ENCODE measurements at regions not wholly inside any gene's neighbourhood (a gene's known extent, or its start where the extent isn't known, plus 50 kb on each side); places are given as distances from the start of the nearest gene placed in this dataset.

- H3K27me3 ChIP-seq (ENCODE audit: control insufficient read depth, insufficient read depth, low read length), result no peaks in the 10 kb centered on the region
- no peaks in the 10 kb centered on the region for H3K9me3 ChIP-seq (ENCODE audit: control insufficient read depth, insufficient read depth, low read depth, low read length)
- H3K36me3 ChIP-seq (ENCODE audit: control insufficient read depth, insufficient read depth, low read length), result no peaks in the 10 kb centered on the region
- no peak overlapping the region for H3K4me3 ChIP-seq (ENCODE audit: low read depth in 2 of 2, low read length in 2 of 2)
- CTCF ChIA-PET, result no interaction called here
- intact Hi-C loops (cut with micrococcal nuclease; ENCODE audit: unreplicated experiment), result no loop called here
- no peak overlapping the region for H3K27ac ChIP-seq (ENCODE audit: low read length)
- POLR2A ChIA-PET, result no interaction called here
- in situ Hi-C loops (cut with HindIII; ENCODE audit: low pct_unique_long_range_greater_than_20kb, low sequenced_read_pairs), result no loop called here
- H3K4me1 ChIP-seq (ENCODE audit: control insufficient read depth, insufficient read depth, low read length), result no peaks in the 10 kb centered on the region
- no peak for ATAC-seq
- BruUV-seq (replicated peaks), result no TSS peak
- no peak for TF ChIP-seq TCF7L2 (IDR thresholded peaks at IDR 0.05; ENCODE audit: low read depth, low read length)
- TF ChIP-seq REST (IDR thresholded peaks at IDR 0.05; ENCODE audit: insufficient read depth in 1 of 2, low read depth in 2 of 2, low read length in 1 of 2), result no peak
- no peak for TF ChIP-seq SIN3A (IDR thresholded peaks at IDR 0.05; ENCODE audit: borderline replicate concordance, insufficient read depth, low read depth, low read length)
- TF ChIP-seq POLR2AphosphoS5 (IDR thresholded peaks at IDR 0.05; ENCODE audit: low read depth, low read length), result no peak
- TF ChIP-seq CTCF (IDR thresholded peaks at IDR 0.05), result no peak
- DNase-seq (ENCODE audit: low read depth, low spot score), result no peak
Measured at GRCh38 chrX:8034058-8034457, 106.8 kb upstream of the PNPLA4 start.

GRCh38 chrX:8033175-8033574 lies 106.0 kb upstream of the PNPLA4 start:
- in situ Hi-C loops (cut with HindIII; ENCODE audit: low pct_unique_long_range_greater_than_20kb, low sequenced_read_pairs), result no loop called here
- H3K27me3 ChIP-seq (ENCODE audit: control insufficient read depth, insufficient read depth, low read length), result no peaks in the 10 kb centered on the region
- intact Hi-C loops (cut with micrococcal nuclease; ENCODE audit: unreplicated experiment), result no loop called here
- no peak for TF ChIP-seq POLR2AphosphoS5 (IDR thresholded peaks at IDR 0.05; ENCODE audit: low read depth, low read length)
- no peaks in the 10 kb centered on the region for H3K4me1 ChIP-seq (ENCODE audit: control insufficient read depth, insufficient read depth, low read length)
- no peaks in the 10 kb centered on the region for H3K9me3 ChIP-seq (ENCODE audit: control insufficient read depth, insufficient read depth, low read depth, low read length)
- no peaks in the 10 kb centered on the region for H3K36me3 ChIP-seq (ENCODE audit: control insufficient read depth, insufficient read depth, low read length)
- DNase-seq (ENCODE audit: low read depth, low spot score) (no peak), ATAC-seq (no peak)
- ChIA-PET POLR2A (no interaction called here), CTCF (no interaction called here)
- no peak overlapping the region for H3K4me3 ChIP-seq (ENCODE audit: low read depth in 2 of 2, low read length in 2 of 2)
- BruUV-seq (replicated peaks), result no TSS peak
- no peak overlapping the region for H3K27ac ChIP-seq (ENCODE audit: low read length)

DNA sequence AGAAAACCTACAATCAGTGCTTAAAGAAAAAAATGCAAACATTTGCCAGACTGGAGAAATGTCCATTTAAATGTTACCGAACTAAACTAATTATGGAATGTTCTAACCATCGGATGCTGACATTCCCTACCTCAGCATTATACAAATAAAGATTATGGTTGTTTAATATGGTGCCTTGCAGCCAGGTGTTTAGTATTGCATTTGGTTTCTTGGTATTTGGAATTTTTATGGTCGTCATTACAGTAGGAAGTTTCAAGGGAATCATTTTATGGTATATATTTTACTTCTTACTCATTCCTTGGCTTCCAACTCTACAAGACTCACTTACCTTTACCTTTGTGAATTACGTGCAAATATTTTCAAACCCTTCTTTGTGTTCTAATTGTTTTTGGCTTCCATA lies 103.1 kb upstream of the PNPLA4 start:
- intact Hi-C loops (cut with micrococcal nuclease; ENCODE audit: unreplicated experiment), result no loop called here
- DNase-seq (ENCODE audit: low read depth, low spot score) (no peak), ATAC-seq (no peak)
- Histone ChIP-seq H3K27me3 (ENCODE audit: control insufficient read depth, insufficient read depth, low read length) (no peaks in the 10 kb centered on the region), H3K27ac (ENCODE audit: low read length) (no peak overlapping the region), H3K9me3 (ENCODE audit: control insufficient read depth, insufficient read depth, low read depth, low read length) (no peaks in the 10 kb centered on the region), H3K4me3 (ENCODE audit: low read depth in 2 of 2, low read length in 2 of 2) (no peak overlapping the region), H3K4me1 (ENCODE audit: control insufficient read depth, insufficient read depth, low read length) (no peaks in the 10 kb centered on the region), H3K36me3 (ENCODE audit: control insufficient read depth, insufficient read depth, low read length) (no peaks in the 10 kb centered on the region)
- in situ Hi-C loops (cut with HindIII; ENCODE audit: low pct_unique_long_range_greater_than_20kb, low sequenced_read_pairs), result no loop called here
- CTCF ChIA-PET, result no interaction called here
- POLR2A ChIA-PET, result no interaction called here
- TF ChIP-seq TCF7L2 (IDR thresholded peaks at IDR 0.05; ENCODE audit: low read depth, low read length), result no peak
- no peak for TF ChIP-seq CTCF (IDR thresholded peaks at IDR 0.05)
- TF ChIP-seq REST (IDR thresholded peaks at IDR 0.05; ENCODE audit: insufficient read depth in 1 of 2, low read depth in 2 of 2, low read length in 1 of 2), result no peak
- no peak for TF ChIP-seq SIN3A (IDR thresholded peaks at IDR 0.05; ENCODE audit: borderline replicate concordance, insufficient read depth, low read depth, low read length)
- no peak for TF ChIP-seq POLR2AphosphoS5 (IDR thresholded peaks at IDR 0.05; ENCODE audit: low read depth, low read length)
- no TSS peak for BruUV-seq (replicated peaks)
